ENCODE measurements at regions not wholly inside any gene's neighbourhood (a gene's known extent, or its start where the extent isn't known, plus 50 kb on each side); places are given as distances from the start of the nearest gene placed in this dataset.

DNA sequence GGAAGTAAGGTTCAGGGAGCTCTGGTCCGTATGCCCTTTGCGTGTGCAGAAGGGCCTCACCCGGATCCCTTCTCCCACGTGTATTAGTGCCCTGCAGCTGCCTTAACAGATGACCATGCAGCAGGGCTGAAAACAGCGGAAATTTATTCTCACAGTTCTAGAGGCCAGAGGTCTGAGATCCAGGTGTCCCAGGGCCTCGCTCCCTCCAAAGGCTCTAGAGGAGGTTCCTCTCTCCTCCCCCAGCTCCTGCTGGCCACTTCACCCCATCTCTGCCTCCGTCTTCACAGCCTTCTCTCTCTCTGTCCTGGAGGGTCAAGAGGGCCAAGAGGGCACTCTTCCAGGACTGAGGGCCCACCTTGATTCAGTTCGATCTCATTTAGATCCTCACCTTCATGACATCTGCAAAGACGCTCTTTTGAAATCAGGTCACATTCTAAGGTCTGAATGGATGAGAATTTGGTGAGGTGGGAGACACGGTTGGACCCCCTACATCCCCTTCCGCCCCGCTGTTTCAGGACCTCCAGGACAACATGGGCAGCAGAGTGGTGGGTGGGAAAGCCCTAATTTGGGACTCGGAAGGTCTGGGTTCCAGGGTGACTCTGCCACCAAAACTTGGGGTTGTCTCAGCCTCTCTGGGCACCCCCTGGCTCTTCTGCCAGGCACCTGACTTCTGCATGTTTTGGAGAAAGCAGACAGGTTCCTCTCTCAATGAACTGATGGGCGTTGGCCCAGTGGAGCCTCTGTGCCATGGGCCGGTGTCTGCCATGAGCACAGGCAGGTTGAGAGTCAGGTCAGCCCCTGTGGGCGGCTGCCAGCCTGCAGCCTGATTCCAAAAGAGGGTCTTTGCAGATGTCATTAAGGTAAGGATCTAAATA, 361.2 kb downstream of the SEC14L1 start:
- DNase-seq = no peak

DNA sequence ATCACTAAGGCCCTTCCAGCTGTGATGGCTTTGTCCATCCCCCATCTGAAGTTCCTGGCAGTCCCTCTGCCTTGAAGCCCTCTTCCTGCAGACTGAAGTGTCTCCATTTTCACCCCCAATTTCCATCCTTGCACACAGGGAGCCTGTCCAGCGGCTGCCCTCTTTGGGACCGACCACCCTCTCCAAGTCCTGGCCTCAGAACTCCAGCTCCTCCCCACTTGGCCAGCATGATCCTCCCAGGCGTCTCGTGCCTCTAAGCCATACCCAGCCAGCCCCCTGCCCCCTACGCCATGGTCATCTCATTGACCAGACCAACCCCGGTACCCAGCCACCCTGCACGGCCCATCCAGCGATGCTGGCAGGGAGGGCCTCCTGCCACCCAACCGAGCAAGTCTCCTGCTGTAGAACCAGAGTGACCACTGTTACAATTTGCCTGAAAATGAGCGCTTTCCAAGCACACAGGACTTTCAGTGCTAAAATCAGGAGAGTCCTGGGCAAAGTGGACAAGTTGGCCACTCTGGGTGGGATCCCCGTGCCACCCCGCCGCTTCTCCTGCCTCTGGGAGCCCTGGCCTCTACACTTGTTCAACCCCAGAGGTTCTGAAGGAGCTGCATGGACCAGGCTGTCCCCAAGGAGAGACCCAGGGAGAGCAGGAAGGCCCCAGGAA, 362.0 kb downstream of the SEC14L1 start:
- DNase-seq = no peak

DNA sequence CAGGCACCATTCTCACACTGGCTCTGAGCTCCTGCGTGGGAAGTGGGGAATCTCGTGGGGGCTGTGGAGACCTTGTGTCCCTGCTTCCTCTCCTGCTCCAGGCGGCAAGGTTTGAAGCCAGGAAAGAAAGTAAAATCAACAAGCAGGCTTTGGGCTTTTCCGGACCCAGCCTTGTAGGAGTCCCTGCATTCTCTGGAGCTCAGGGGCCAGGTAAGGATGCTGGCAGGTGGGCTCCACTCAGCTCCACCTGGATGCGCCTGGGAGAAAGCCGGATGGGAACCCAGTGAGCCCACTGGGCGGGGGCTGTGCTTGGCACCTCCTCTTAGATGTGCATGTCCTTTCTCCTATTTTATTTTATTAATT, 362.5 kb downstream of the SEC14L1 start:
- DNase-seq = no peak

DNA sequence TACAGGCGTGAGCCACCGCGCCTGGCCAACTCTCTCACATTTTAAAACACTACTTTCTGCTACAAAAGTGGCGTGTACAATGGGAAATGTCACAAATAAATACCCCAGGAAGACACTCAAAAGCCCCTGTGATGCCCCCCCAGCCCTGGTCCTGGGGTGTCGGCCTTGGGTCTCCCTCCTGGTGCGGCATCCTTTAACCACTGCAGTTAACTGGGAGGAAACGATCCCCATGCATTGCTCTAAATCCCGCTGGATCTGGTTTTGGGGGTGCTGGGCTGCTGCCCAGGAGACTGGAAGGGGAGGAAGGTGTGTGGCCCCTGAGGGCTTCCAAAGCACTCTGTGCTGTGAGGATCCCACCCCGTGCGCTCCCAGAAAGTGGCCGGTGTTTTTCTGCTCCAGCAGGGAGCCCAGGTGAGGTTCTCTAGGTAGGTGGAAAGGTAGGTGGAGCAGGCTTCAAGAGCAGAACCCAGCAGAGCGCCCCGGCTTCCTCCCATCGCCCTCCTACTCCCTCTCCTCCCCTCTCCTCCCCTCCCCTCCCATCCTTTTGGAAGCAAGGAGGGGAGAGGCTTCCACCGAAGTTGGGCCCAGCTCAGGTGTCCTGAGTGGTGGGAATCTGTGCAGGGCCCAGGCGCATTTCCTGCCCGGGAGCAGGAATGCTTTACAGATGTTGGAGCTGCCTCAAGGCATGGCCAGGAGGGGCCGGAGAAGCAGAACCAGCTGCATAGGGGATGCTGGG, 363.3 kb downstream of the SEC14L1 start:
- DNase-seq = no peak

DNA sequence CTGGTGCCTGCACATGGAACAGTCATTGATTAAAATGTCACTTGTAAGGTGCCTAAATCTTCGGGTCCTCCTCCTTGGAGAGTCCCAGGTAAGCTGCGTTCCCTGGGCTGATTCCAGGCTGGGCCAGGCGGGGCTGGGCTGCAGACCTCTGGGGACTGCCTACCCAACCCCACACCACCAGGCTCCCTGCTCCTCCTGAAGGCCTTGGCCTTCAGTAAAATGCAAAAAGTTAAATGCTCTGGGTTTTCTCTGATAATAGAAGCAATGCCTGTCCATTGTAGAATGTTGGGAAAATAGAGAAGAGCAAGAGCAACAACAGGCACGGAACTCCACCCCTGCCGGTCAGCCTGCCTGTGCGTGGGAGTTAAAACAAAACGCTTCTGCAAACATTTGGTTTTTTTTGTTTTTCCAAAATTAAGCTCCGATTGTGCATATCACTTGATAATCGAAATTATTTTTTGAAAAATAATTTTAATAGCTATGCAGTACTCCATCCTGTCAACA, 363.9 kb downstream of the SEC14L1 start:
- DNase-seq = no peak

DNA sequence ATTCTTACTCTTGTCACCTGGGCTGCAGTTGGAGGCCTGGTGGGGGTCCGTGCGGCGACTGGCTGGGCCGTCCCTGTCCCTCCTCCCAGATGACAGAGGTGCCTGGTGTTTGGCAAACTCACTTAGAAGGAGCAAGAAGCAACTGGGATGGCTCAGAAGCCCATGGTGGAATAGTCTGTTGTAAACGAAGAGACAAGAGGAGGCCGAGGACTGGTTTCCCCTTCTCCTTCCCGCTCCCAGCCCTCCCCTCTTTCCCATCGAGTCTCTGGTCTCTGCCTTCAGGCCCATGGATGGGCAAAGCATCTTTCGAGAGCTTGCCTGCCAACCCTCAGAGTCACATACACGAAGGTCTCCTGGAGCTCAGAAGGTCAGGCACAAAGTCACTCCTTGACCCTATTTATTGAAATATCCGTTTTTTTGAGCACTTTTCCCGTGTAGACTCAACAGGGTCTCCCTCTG, 364.4 kb downstream of the SEC14L1 start:
- no peak for DNase-seq

DNA sequence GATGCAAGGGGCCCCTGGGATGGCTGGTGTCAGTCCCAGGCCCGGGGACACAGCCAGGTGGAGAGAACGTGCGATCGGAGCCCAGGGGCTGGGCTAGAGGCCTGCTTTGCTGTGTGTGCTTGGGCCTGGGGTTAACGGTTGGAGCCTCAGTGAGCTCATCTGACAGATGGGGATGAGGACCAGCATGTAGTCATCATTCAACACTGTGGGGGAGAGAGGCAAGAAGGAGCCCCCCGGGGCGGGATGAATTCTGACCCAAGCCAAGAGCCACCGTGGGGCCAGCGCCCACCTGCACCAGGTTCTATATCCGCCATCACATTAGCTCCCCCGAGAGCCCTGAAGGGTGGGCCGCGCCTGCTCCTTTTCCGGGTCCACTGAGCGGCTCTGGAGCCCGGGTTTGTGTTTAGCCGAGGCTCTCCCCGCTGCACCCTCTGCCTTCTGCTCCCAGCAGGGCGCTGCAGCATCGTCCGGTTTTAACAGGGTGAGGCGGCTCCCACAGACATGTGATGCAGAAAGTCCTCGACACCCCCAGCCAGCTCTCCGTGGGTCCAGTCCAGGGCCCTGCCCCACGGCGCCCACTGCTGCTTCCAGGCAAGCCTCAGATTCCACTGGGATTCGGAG, 365.7 kb downstream of the SEC14L1 start:
- DNase-seq = no peak

DNA sequence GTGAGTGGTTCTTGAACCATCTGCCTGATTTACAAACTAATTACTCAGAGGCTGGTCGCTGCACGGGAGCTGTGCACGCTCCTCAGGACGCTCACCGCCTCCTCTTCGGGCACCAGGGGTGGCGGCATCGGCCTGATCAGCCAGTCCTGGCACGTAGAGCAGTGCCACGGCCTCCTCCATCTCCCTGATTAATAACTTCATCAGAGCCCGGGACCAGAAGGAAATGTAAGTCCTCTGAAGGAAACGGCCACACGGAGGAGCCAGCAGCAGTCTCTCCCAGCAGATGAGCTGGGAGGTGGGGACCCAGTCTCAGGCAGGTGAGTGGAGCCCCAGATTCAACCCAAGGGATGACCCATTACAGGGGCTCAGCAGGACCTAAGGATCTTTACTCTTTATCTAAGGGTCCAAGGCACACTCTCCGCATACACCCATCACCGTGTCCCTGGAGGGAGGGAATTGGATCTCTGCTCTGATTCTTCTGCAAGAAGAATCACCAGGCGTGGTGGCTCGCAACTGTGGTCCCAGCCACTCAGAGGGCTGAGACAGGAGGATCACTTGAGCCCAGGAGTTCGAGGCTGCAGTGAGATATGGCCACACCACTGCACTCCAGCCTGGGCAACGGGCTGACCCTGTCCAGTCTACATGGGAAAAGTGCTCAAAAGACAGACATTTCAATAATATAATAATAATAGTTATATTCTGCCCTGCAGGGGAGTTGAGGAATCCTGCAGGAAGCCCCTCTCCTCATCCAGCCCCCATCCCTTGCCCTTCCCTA, 366.5 kb downstream of the SEC14L1 start:
- DNase-seq = peak in 1 of 14 donors; percentile 19

DNA sequence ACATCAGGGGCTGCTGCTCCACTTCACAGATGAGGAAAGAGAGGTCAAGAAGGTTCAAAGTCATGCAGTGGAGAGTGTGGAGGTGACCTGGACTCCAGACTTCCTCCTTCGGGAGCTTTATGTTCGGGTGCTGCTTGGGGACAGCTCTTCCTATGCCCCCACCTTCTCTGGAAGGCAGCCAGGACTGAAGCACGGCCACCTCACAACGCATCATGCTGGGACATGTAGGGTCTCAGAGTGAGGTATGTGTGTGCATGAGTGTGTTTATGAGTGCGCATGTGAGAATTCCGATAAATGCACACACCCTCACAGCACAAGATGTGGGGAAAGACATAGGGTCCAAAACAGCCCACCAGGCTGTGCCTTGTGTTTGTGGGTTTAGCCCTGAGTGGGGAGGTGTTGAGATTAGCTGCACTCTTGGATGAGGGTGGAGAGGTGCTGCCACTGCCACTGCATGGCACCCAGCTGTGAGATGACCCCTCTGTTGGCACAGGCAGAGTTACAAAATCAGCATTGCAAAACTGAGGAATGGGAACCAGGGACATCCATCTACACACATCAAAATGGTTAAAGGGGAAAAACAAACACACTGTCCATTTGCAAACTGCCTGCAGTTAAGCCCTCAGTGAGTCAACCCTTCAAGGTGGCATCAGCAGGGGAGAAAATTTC, 367.4 kb downstream of the SEC14L1 start:
- DNase-seq = no peak

DNA sequence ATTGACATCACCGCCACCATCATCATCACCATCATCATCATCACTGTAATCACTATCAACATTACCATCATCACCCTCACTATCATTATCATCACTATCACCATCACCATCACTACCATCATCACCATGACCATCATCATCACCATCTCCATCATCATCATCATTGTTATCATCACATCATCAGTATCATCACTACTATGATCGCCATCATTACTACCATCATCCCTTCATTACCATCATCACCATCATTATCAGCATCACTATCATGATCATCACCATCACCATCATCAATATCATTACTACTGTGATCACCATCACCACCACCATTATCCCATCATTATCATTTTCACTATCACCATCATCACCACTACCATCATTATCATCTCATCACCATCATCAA, 368.3 kb downstream of the SEC14L1 start:
- DNase-seq = no peak

DNA sequence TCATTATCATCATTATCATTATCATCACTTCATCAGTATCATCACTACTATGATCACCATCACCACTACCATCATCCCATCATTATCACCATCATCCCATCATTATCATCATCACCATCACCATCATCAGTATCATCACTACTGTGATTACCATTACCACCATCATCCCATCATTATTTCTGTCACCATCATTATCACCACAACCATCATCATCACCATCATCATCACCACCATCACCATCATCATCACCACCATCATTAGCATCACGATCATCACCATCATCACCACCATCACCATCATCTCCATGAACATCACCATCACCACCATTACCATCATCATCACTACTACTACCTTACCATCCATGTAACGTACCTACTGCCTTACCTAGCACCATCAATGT, 368.8 kb downstream of the SEC14L1 start:
- DNase-seq = no peak

DNA sequence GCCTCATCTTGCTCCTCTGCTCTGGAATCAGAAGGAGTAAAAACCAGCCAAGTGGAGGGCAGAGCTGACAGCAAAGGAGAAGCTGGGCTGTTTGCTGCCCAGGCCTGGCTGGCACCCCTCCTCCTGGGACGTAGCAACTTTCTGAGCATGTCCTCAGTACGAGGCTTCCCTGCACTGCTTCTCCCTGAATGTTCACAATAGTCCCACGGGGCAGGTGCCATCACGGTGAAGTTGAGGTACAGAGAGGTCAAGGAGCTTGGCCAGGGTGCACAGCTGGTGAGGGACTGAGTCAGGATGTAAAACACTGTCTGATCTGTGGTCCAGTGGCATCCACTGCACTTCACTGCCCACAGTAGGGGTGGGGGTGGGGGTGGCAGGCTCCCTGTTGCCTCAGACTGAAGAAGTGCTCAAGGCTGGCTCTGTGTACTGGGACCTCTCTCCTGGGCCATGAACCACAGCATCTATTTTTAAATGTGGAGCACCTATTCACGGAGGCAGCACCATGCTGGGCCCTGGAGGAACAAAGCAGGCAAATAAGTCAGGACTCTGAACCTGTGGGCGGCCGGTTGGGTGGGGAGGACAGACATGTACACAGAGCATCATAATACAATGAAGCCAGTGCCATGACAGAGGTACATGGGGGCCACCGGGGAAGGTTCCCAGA, 369.5 kb downstream of the SEC14L1 start:
- DNase-seq = no peak

DNA sequence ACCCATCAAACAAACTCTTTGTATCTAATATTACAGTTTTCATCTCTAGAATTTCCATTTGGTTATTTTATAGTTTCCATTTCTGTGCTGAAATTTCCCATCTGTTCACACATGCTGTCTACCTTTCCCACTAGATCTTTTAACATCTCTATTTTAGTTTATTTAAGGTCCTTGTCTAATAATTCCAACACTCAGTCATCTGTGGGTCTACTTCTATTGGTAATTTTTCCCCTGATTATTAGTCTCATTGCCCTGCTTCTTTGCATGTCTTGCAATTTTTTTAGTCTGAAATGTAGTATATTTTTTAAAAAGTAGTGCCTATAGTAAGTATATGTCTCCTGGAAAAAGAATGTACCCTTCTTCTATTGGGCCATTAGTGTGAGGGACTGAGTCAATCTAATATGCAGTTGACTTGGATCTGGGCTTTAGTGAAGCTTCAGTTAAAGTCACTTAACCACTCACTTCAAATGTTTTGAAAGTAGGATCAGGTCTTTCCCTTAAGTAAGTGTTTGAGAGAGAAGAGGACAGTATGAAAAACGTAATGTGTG, 370.8 kb downstream of the SEC14L1 start:
- no peak for DNase-seq

DNA sequence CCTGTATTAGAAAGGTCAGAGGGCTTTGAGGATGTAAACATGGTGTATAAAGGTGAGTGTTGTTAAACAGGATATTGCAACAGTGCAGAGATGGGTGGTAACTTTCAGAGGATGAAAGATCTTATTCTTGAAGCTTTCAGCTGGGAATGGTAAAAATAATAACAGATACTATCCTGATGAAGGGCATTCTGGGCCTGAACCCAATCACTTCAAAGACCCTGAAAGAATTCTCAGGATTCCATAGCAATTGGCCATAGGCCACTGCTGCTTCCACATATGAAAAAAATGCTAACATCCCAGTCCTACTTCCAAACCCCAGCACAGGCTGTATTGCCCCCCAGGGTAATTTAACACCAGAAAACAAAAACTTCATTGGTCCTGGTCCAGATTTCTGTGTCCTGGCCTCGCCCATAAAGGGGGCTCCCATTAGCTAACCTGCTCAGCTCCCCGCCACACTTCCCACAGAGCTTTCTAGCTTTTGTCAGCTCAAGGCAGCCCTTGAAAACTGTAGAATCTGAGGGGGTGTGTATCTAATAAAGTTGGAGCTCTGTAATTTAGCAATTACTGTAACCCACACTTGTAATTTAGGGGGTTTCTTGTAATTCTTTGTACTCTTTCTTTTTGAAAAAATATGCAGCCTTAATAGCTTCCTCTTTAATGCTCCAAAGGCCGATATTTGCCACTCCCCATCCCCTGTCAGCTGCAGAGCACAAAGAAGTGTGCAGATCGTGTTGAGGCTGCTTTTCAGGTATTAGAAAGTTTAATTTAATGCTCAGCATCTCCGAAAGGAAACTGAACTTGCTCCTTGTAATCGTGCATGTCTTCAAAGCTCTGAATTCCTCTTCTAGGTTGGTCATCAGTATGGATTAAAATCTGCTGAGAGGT, 371.5 kb downstream of the SEC14L1 start:
- no peak for DNase-seq

DNA sequence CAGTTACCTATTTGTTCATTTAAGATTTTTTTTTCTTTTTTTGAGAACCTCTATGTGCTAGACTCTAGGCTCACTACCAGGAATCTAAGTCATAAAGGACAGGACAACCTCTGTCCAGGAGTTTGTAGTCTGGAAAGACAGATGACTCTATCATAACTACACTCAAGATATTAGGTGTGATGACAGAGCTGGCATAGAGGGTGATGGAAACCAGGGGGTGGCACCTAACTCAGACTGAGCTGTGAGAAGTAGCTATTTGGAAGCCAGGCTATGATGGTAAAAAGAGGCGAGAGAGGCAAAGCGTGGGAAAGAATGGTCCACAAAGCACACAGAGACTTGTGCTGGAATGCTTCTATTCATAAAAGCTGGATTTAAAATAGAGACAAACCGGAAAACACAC, 372.3 kb downstream of the SEC14L1 start:
- DNase-seq = no peak

DNA sequence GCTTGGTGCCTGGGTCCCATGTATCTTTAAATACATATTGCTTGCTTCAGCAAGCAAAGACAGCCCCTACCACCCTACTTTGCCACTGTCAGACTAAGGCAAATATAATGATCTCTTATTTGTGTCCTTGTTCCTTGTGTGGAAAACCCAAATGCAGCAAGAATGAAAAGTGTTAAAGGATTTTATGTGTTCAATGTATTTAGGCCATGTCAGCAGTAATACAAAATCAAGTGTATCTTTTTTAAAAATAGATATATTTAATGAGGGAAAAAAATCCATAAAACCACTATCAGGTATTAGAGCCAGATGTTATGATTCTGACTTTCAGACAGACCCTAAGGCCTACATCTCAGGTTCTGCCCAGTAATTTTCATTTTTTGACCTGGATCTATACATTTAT, 374.5 kb downstream of the SEC14L1 start:
- no peak for DNase-seq

DNA sequence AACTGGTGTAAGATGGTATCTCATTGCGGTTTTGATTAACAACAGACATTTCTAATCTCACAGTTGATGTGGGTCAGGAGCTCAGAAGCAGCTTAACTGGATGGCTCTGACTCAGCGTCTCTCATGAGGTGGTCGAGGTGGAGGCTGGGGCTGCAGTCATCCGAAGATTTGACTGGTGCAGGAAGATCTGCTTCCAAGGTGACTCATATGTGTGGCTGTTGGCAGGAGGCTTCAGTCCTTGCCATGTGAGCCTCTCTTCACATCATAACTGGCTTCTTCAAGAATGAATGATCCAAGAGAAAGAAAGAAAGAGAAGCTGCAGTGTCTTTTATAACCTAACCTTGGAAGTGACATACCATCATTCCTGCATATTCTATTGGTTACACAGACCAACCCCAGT, 376.1 kb downstream of the SEC14L1 start:
- no peak for DNase-seq

DNA sequence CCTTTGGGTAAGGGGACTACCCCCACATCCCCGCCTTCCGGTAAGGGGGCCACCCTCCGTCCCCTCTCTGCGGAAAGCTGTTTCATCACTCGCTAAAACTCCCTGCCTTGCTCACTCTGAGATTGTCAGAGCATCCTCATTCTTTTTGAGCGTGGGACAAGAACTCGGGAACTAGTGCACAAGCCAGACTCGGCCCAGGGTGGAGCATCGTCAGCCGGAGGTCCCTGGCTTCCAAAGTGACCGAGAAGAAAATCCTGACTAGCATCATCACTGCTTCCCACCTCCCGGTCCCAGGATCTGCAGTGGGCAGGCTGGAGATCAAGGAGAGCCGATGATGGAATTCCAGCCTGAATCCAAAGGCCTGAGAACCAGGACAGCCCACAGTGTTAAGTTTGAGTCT, 380.3 kb downstream of the SEC14L1 start:
- no peak for DNase-seq

DNA sequence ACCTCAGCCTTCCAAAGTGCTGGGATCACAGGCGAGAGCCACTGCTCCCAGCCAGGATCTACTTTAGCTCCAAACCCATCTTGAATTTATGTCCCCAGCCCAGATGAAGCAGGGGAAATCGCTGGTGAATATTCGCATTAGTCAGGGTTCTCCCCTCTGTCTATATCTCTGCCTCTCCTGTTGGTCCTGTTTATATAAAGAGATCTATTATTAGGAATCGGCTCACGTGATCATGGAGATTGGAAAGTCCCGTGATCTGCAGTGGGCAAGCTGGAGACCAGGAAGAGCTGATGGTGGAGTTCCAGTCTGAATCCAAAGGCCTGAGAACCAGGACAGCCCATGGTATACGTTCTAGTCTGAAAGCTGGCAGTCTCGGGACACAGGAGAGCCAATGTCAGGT, 382.8 kb downstream of the SEC14L1 start:
- no peak for DNase-seq

Data from C1 segment of cervical spinal cord (tissue), 14 donors.